Activated T-cell treated with anti-CD3 and anti-CD28 coated beads, Interleukin-2, amount 50 U/mL, for 72 hours (primary cell): ENCODE measurements at regions not wholly inside any gene's neighbourhood (a gene's known extent, or its start where the extent isn't known, plus 50 kb on each side); places are given as distances from the start of the nearest gene placed in this dataset.

Source experiments
- ATAC-seq, 2 donors: fragments of 150-1000 bp; cut with Tn5 transposase; replicated peaks in 1 of 2; 2 replicates each; pipeline ENCODE4 v1.10.0; 2021; ENCODE audit warnings: moderate library complexity in 2 of 2, mild to moderate bottlenecking in 1 of 2
- DNase-seq, 2 donors: peaks; one replicate each; pipeline ENCODE4 v3.0.0; 2021 to 2022; ENCODE audit warnings: mixed read lengths in 1 of 2
- H3K27ac Mint-ChIP-seq: one replicate; pipeline ENCODE4 v1.8.0; 2022; ENCODE audit warnings: mild to moderate bottlenecking, moderate library complexity, mixed read lengths
- H3K27me3 Mint-ChIP-seq: one replicate; pipeline ENCODE4 v1.8.0; 2022; ENCODE audit warnings: low read depth, mixed read lengths
- H3K36me3 Mint-ChIP-seq, 2 donors: one replicate each; pipeline ENCODE4 v1.8.0; 2022; ENCODE audit warnings: mixed read lengths in 2 of 2, mild to moderate bottlenecking in 1 of 2; ENCODE audit not compliant: insufficient read depth in 2 of 2
- H3K4me1 Mint-ChIP-seq: one replicate; pipeline ENCODE4 v1.8.0; 2022; ENCODE audit warnings: low read depth, mixed read lengths
- H3K4me3 Mint-ChIP-seq, 2 donors: one replicate each; pipeline ENCODE4 v1.8.0; 2022; ENCODE audit warnings: mild to moderate bottlenecking in 2 of 2, mixed read lengths in 2 of 2, moderate library complexity in 2 of 2
- H3K9me3 Mint-ChIP-seq, 2 donors: one replicate each; pipeline ENCODE4 v1.8.0; 2022; ENCODE audit warnings: mixed read lengths in 2 of 2

DNA sequence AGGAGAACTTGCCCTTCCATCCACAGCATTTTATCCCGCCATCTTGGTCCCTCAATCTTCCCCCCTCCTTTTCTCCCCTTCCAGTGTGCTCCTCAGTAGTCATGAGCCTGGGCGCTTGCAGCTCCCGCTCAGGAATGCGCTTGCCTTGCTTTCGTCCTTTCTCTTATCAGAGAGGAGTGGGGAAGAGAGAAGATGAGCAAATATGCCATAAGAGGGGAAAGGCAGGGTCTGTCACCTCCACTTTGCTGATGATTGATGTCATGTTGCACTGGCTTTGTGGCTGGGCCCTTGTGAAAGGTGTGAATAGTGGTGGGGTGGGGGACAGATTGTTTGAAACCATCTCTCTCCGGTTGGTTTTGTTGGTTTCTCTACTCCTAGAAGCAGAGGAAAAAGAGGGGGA, 569.3 kb downstream of the TNS1 start:
- Mint-ChIP-seq H3K36me3 (no peaks in the 10 kb centered on the region), H3K27ac (no peak overlapping the region), H3K4me3 (peak overlapping the region in 1 of 2 donors; percentile 5), H3K9me3 (no peaks in the 10 kb centered on the region), H3K27me3 (no peaks in the 10 kb centered on the region), H3K4me1 (peaks cover 11% of the 10 kb centered on the region)
- peak in 1 of 2 donors; percentile 2 for DNase-seq
- peak in 1 of 2 donors; percentile 33 for ATAC-seq

DNA sequence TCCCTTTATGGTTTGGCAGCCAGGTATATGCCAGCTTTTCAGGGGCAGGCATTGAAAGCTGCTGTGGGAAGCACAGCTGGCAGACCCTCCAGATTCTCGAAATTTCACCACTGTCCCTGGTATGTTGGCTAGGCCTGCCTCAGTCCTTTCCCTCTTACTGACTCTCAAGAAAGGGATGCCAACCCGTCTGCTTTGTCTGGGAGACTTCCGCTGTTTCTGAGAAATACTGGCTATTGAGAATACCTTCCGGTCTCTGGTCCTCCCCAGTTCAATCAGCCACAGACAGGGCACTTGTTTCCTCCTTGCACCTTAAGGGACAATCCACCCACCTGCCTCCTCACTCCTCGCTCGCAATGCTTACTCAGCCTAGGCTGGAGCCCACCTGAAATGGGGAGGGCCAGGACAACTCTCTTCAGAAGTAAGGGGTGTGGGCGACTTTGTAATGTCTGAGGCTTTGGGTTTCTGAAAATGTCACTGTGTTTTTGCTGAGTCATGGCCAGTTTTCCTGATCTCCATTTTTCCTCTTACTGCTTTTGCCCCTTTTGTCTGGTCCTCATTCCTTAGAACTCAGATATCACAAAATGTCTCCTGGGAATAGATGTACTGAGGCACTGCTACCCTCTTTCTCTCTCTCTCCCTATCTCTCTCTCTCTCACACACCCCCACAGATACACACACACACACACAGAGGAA, 571.1 kb downstream of the TNS1 start:
- Mint-ChIP-seq H3K36me3 (no peaks in the 10 kb centered on the region), H3K9me3 (no peaks in the 10 kb centered on the region), H3K27ac (no peak overlapping the region), H3K27me3 (no peaks in the 10 kb centered on the region), H3K4me3 (no peak overlapping the region), H3K4me1 (peaks cover 11% of the 10 kb centered on the region)
- DNase-seq = no peak
- ATAC-seq = no peak

DNA sequence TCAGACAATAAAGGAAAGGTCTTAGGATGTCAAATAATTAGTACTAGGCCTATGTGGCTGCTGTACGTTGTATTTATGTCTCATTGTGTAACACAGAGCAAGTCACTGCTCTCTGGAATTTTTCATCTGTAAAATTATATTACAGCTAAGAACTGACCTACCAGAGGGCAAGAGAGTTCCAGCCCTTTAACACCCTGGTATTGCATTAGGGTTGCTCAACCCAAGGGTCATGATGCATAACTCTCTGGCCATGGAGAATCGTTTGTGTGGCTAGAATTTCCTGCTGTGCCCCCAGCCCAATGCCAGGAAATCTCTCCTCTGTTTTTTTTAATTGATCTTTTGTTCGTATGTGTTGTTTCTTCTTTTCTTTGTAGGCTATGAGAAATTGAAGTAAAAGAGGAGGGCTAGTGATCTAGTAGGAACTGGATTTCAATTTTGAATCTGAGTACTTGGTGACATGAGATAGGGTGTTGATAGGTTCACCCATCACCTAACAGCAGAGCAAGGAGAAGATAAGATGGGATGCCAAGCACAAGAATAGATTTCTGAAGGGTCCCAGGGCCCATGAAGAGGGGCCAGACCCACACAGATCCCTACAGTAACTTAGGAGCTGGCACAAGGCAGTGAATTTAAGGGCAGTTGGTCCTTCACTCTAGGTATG, 571.2 kb upstream of the TNP1 start:
- DNase-seq (no peak), ATAC-seq (no peak)
- no peak overlapping the region for H3K27ac Mint-ChIP-seq
- no peak overlapping the region for H3K4me3 Mint-ChIP-seq
- peaks cover 11% of the 10 kb centered on the region for H3K4me1 Mint-ChIP-seq
- no peaks in the 10 kb centered on the region for H3K36me3 Mint-ChIP-seq
- no peaks in the 10 kb centered on the region for H3K27me3 Mint-ChIP-seq
- no peaks in the 10 kb centered on the region for H3K9me3 Mint-ChIP-seq

DNA sequence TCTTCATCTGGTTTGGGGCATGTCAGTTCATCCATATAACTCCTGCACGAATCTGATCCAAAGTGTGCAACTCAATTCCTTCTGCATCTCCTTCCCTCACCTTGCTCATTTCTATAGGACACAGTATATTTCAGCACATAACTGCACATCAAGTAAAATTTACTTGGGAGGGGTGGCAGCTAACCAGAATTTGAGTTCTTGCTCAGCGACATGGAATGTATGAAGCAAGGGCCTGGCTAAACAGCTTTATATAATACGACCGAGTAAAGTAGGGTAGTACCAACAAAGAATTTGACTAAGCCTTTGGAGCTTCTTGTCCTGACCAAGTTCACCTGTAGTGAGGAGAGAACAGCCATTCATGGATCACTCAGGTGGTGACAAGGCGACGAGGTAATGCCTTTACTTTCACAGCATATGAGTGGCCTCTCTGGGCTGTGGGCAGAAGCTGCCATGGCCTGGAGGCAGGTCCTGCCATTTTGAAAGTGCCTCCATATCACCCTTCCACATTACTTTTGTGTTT, 570.2 kb upstream of the TNP1 start:
- H3K27me3 Mint-ChIP-seq = no peaks in the 10 kb centered on the region
- peaks cover 11% of the 10 kb centered on the region for H3K4me1 Mint-ChIP-seq
- ATAC-seq (no peak), DNase-seq (no peak)
- H3K27ac Mint-ChIP-seq = no peak overlapping the region
- no peaks in the 10 kb centered on the region for H3K9me3 Mint-ChIP-seq
- no peaks in the 10 kb centered on the region for H3K36me3 Mint-ChIP-seq
- no peak overlapping the region for H3K4me3 Mint-ChIP-seq

DNA sequence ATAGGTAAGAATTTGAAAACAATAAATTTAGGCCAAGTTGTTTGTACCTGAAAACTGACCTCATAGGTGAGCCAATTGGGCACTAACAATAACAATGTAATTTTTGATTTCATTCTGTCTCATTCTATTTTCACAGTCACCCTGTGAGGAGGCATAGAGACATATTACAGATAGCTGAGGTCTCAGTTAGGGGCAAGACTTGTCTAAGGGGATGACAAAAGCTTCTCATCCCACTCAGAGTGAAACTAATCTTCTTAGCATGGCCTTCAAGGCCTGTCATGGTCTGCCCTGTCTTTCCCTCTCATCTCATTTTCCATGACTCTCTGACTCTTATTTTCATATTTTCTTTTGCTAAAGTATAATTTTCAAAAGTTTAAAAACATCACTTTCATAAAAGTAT, 562.0 kb upstream of the TNP1 start:
- H3K36me3 Mint-ChIP-seq = no peaks in the 10 kb centered on the region
- H3K4me1 Mint-ChIP-seq = no peaks in the 10 kb centered on the region
- H3K4me3 Mint-ChIP-seq = no peak overlapping the region
- H3K9me3 Mint-ChIP-seq = no peaks in the 10 kb centered on the region
- peak in 1 of 2 donors; percentile 39 for ATAC-seq
- H3K27ac Mint-ChIP-seq = no peak overlapping the region
- DNase-seq = no peak
- H3K27me3 Mint-ChIP-seq = no peaks in the 10 kb centered on the region

DNA sequence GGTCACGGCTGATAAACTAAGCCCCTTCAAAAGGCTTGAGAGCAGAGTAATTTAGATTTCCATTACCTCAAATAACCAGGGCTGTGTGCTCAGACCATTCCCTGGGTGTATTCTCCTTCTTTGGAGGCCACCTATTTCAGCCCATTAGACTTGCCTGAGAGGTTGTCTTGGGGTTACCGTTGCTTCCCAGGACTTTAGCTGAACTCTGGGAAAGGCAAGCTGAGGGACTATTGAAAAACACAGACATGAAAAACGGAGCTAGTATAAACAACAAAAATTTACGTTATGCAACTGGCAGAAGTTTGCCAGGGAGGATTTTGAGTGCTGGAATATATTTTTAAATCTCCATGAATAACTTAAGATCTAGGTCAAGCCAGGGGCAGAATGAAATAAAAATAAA, 561.0 kb upstream of the TNP1 start:
- no peak overlapping the region for H3K27ac Mint-ChIP-seq
- H3K9me3 Mint-ChIP-seq = no peaks in the 10 kb centered on the region

DNA sequence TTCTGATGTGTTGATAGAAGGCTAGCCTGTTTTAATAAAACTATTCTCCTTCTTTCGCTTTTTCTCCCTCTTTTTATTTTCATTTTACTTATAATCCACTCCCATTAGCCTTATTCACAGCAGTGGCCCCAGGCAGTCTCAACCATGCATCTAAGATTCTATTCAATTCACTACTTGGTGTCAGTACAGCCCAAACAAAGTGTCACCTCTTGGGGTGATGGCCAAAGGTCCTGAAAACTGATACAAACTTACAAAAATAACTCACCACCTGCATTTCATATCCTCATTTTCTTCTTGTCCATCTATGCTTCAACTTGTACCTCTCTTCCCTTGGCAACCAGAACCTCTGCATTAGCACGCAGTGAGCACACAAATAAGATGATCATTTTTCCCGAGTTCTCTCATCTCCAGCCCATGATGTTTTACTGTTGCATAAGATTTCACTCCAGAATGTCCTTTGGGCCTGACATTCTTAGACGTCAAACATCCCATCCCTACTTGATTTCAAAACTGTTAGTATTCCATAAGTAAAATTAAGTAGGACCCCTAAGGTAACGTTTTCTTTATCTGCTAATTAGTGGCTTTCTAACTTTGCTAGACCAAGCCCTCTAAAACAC, 559.3 kb upstream of the TNP1 start:
- H3K9me3 Mint-ChIP-seq = no peaks in the 10 kb centered on the region
- H3K4me1 Mint-ChIP-seq = no peaks in the 10 kb centered on the region
- no peak overlapping the region for H3K27ac Mint-ChIP-seq
- H3K27me3 Mint-ChIP-seq = no peaks in the 10 kb centered on the region
- H3K36me3 Mint-ChIP-seq = no peaks in the 10 kb centered on the region
- no peak overlapping the region for H3K4me3 Mint-ChIP-seq
- no peak for DNase-seq
- no peak for ATAC-seq

More for the DNA sequence above, 561.0 kb upstream of the TNP1 start:
- ATAC-seq (no peak), DNase-seq (no peak)
- Mint-ChIP-seq H3K4me3 (no peak overlapping the region), H3K27me3 (no peaks in the 10 kb centered on the region), H3K4me1 (no peaks in the 10 kb centered on the region), H3K36me3 (no peaks in the 10 kb centered on the region)

DNA sequence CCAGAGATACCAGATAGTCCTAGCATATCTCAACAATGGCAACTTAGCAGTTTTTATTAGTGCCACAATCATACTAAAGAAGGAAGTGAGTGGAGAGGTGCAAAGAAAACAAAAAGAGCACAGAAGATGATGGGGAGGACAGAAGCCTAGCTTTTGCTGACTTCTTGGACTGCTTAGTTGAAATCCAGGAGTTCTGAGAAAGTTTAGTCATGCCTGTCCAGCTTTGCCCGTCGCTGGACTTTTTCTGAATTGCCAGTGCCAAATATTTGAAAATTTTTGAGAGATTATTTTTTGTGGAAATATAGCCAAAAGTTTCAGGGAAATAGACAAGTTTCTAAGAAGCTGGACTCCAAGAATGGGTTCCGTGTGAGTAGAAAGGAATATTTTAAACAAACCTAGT, 558.7 kb upstream of the TNP1 start:
- DNase-seq = no peak
- Mint-ChIP-seq H3K36me3 (no peaks in the 10 kb centered on the region), H3K4me1 (no peaks in the 10 kb centered on the region), H3K4me3 (no peak overlapping the region), H3K9me3 (no peaks in the 10 kb centered on the region), H3K27ac (no peak overlapping the region), H3K27me3 (no peaks in the 10 kb centered on the region)
- ATAC-seq = no peak

DNA sequence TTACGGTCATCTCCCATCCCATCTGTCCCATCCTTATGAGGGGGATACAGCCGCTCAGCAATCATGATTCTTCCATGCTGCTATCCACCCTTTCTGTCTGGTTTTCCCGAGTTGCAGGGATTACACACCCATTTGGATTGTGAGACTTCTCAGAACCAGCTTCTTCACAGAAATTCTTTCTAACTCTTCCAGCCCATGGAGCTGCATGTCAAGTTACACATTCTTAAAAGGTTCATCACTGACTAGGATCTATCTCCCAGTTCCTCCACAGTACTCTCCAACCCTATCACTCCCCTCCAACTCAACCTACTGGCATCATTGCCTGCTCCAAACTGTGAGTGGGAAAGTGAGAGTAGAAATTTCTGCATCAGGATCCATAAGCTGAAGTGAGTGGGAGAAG, 558.2 kb upstream of the TNP1 start:
- Mint-ChIP-seq H3K36me3 (no peaks in the 10 kb centered on the region), H3K4me1 (no peaks in the 10 kb centered on the region), H3K4me3 (no peak overlapping the region), H3K27ac (no peak overlapping the region), H3K27me3 (no peaks in the 10 kb centered on the region), H3K9me3 (no peaks in the 10 kb centered on the region)
- DNase-seq (no peak), ATAC-seq (no peak)

DNA sequence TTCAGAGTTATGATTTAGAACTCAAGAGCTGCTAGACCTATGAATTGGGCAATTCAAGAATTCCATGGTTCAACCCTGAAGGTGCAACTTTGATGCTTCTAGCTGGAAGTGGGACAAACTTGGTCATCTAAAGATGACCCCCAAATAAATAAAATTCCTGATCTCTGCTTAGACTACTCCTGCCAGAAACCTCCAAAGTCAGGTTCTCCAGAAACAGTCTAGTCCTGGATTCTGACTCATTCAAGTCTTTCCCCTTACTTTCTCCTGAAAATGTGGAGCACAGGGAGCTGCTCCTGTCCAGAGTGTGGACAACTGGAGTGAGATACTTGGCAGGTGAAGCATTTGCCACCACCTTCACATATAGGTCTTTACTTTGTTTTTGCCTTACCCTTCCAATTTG, 557.7 kb upstream of the TNP1 start:
- H3K4me1 Mint-ChIP-seq = no peaks in the 10 kb centered on the region
- no peak overlapping the region for H3K4me3 Mint-ChIP-seq
- no peaks in the 10 kb centered on the region for H3K27me3 Mint-ChIP-seq
- H3K27ac Mint-ChIP-seq = peak overlapping the region; percentile 24
- ATAC-seq (no peak), DNase-seq (no peak)
- H3K9me3 Mint-ChIP-seq = no peaks in the 10 kb centered on the region
- H3K36me3 Mint-ChIP-seq = no peaks in the 10 kb centered on the region

DNA sequence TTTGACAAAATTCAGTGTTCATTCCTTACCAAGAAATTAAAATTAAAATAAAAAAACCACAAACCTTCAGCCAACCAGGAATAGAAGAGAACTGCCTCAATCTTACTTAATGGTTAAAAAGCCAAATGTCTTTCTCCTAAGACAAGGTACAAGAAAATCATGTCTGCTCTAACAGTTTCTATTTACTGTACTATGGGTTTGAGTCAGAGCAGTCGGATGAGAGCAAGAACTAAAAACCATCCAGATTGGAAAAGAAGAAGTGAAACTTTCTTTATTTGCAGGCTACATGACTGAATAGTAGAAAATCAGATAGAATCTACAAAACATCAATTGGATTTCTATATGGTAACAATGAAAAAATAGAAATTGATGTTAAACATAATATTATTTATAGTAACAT, 555.5 kb upstream of the TNP1 start:
- Mint-ChIP-seq H3K27ac (no peak overlapping the region), H3K4me3 (no peak overlapping the region), H3K4me1 (no peaks in the 10 kb centered on the region), H3K27me3 (no peaks in the 10 kb centered on the region), H3K9me3 (no peaks in the 10 kb centered on the region), H3K36me3 (no peaks in the 10 kb centered on the region)
- DNase-seq (no peak), ATAC-seq (no peak)

DNA sequence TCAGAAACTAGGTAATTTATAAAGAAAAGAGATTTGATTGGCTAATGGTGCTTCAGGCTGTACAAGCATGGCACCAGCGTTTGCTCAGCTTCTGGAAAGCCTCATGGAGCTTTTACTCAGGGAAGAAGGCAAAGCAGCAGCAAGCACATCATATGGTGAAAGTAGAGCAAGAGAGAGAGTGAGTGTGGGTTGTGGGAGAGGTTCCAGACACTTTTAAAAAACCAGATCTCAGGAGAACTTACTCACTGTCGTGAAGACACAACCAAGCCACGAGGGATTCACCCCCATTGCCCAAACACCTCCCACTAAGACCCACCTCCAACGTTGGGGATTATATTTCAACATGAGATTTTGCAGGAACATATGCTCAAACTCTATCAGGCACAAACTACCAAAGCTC, 554.6 kb upstream of the TNP1 start:
- Mint-ChIP-seq H3K9me3 (no peaks in the 10 kb centered on the region), H3K36me3 (no peaks in the 10 kb centered on the region), H3K27me3 (no peaks in the 10 kb centered on the region), H3K27ac (no peak overlapping the region), H3K4me1 (no peaks in the 10 kb centered on the region), H3K4me3 (no peak overlapping the region)
- ATAC-seq (no peak), DNase-seq (no peak)

DNA sequence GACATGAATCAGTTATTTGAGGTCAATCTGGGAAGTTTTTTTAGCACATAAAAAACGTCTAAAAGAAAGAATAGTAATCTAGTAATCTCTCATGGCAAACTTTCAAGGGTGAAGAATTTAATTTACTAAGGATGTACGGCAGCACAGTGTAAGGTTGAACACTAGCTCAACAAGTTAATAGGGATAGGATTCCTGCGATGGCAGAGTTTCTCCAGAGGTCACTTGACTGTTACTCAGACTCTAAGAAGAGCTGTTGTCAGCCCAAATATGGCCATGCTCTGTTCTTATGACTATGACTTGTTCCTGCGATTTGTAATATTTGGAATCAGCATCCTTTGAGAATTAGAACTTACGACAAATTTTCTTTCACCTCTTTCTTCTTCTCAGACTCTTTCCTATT, 553.3 kb upstream of the TNP1 start:
- no peak overlapping the region for H3K27ac Mint-ChIP-seq
- no peaks in the 10 kb centered on the region for H3K27me3 Mint-ChIP-seq
- no peaks in the 10 kb centered on the region for H3K4me1 Mint-ChIP-seq
- DNase-seq (no peak), ATAC-seq (no peak)
- no peaks in the 10 kb centered on the region for H3K9me3 Mint-ChIP-seq
- no peak overlapping the region for H3K4me3 Mint-ChIP-seq
- no peaks in the 10 kb centered on the region for H3K36me3 Mint-ChIP-seq
